Spleen (tissue), 11 donors: ENCODE measurements at regions not wholly inside any gene's neighbourhood (a gene's known extent, or its start where the extent isn't known, plus 50 kb on each side); places are given as distances from the start of the nearest gene placed in this dataset.

ENCODE experiments used
- DNase-seq: peaks from one replicate; pipeline ENCODE4 v3.0.0-alpha.2; 2020
- H3K27ac ChIP-seq, 8 donors: fragments of 200-600 bp; sonication (generic) in 7 of 8; 1 replicate in 4 of 8; 2 replicates in 4 of 8; pipeline versions ENCODE4 v1.5.0 to v1.8.0; 2016 to 2021; ENCODE audit warnings: inconsistent platforms in 4 of 8, mild to moderate bottlenecking in 4 of 8, moderate library complexity in 1 of 8
- H3K27me3 ChIP-seq, 7 donors: fragments of 200-600 bp; sonication (generic) in 6 of 7; replicated peaks in 1 of 7; 1 replicate in 4 of 7; 2 replicates in 3 of 7; pipeline versions ENCODE4 v1.5.0 to v1.8.0; 2016 to 2021; ENCODE audit warnings: inconsistent platforms in 3 of 7, mild to moderate bottlenecking in 1 of 7
- H3K36me3 ChIP-seq, 6 donors: fragments of 200-600 bp; sonication (generic) in 5 of 6; 1 replicate in 4 of 6; 2 replicates in 2 of 6; pipeline versions ENCODE4 v1.5.0 to v1.8.0; 2016 to 2021; ENCODE audit warnings: inconsistent platforms in 2 of 6
- H3K4me1 ChIP-seq, 6 donors: fragments of 200-600 bp; sonication (generic) in 5 of 6; 1 replicate in 3 of 6; 2 replicates in 3 of 6; pipeline versions ENCODE4 v1.5.0 to v1.8.0; 2016 to 2021; ENCODE audit warnings: inconsistent platforms in 3 of 6
- H3K4me3 ChIP-seq, 8 donors: fragments of 200-600 bp; sonication (generic) in 7 of 8; 1 replicate in 4 of 8; 2 replicates in 4 of 8; pipeline versions ENCODE4 v1.5.0 to v1.8.0; 2016 to 2021; ENCODE audit warnings: inconsistent platforms in 4 of 8, mild to moderate bottlenecking in 4 of 8, moderate library complexity in 2 of 8
- H3K9me3 ChIP-seq, 8 donors: fragments of 200-600 bp; sonication (generic) in 7 of 8; 1 replicate in 4 of 8; 2 replicates in 4 of 8; pipeline versions ENCODE4 v1.5.0 to v1.8.0; 2016 to 2021; ENCODE audit warnings: inconsistent platforms in 4 of 8
- POLR2A ChIP-seq, 3 donors: fragments of 450-650 bp; IDR thresholded peaks; one replicate each; pipeline ENCODE4 v1.5.1; 2017; ENCODE audit warnings: antibody characterized with exemption in 3 of 3, mild to moderate bottlenecking in 1 of 3
- POLR2AphosphoS5 ChIP-seq, 3 donors: sonication (generic); formaldehyde crosslinking; IDR thresholded peaks; one replicate each; pipeline ENCODE4 v1.5.1; 2017; ENCODE audit warnings: antibody characterized with exemption in 3 of 3
- WGBS, 5 donors: extraction: QIAGEN DNeasy Blood & Tissue Kit in 3 of 5; methylation state at CpG; one replicate each; pipeline versions ENCODE4 v1.1.5 to v1.1.7; 2013 to 2018; 5-methylcytosine and 5-hydroxymethylcytosine counted together
- intact Hi-C: fragments of 100-400 bp; cut with DNase I; formaldehyde crosslinking; loops from one replicate; pipeline ENCODE4 v1.15.0; 2023; ENCODE audit warnings: low total_unique reads
- TF ChIP-seq, protein P1 (sequence below), 11 experiments: fragments of 200-600 bp in 7 of 11; fragments of 450-650 bp in 4 of 11; sonication (generic) in 4 of 11; IDR thresholded peaks in 8 of 11; conservative IDR thresholded peaks in 3 of 11; 1 replicate in 7 of 11; 2 replicates in 4 of 11; pipeline versions ENCODE4 v1.4.0 to v1.8.0; 2016 to 2021; ENCODE audit warnings: antibody characterized with exemption in 11 of 11, inconsistent platforms in 4 of 11, mild to moderate bottlenecking in 1 of 11
- donor health status: healthy with polysubstance abuse.
- donor health status: DM: no; HTN: no; CAD: no; lungs with moderate emphysema.
- donor health status: DM: no; HTN: no; CAD: no.
- donor health status: Bipolar disorder and iron deficiency.
- donor health status: healthy.
- donor health status: DM: no; HTN: no; CAD: no.
- donor health status: DM: yes; HTN: yes; CAD: no.

DNA sequence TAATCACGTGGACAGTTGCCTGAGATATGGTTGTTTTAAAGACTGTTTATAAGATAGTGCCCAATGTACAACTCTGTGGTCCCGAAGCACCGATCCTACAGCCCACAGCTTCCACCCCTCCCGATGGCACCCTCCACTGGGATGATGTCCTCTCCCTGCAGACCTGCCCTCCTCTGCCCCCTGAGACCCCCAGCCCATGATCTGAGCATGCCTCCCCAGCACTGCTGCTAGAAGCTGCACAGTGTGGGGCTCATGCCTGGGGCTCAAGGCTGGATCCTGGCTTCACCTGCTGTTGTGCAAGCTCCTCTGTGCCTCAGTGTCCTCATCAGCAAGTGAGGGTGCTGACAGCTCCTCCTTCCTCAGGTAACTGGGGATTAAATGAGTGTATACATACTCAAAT, 254.7 kb upstream of the MKI67 start:
- TF ChIP-seq POLR2AphosphoS5 (IDR thresholded peaks at IDR 0.05), result no peak
- no peak for TF ChIP-seq POLR2A (IDR thresholded peaks at IDR 0.05)
- TF ChIP-seq, protein P1, sequence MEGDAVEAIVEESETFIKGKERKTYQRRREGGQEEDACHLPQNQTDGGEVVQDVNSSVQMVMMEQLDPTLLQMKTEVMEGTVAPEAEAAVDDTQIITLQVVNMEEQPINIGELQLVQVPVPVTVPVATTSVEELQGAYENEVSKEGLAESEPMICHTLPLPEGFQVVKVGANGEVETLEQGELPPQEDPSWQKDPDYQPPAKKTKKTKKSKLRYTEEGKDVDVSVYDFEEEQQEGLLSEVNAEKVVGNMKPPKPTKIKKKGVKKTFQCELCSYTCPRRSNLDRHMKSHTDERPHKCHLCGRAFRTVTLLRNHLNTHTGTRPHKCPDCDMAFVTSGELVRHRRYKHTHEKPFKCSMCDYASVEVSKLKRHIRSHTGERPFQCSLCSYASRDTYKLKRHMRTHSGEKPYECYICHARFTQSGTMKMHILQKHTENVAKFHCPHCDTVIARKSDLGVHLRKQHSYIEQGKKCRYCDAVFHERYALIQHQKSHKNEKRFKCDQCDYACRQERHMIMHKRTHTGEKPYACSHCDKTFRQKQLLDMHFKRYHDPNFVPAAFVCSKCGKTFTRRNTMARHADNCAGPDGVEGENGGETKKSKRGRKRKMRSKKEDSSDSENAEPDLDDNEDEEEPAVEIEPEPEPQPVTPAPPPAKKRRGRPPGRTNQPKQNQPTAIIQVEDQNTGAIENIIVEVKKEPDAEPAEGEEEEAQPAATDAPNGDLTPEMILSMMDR (IDR thresholded peaks at IDR 0.05 in 8 of 11, conservative IDR thresholded peaks at IDR 0.05 in 3 of 11), result no peak
- Histone ChIP-seq H3K9me3 (no peaks in the 10 kb centered on the region), H3K27me3 (peaks cover 0 to 8% (median 0%) of the 10 kb centered on the region in 7 donors), H3K27ac (no peak overlapping the region), H3K4me1 (no peaks in the 10 kb centered on the region), H3K36me3 (no peaks in the 10 kb centered on the region), H3K4me3 (no peak overlapping the region)
- WGBS, 5 donors, result 75 to 89% (median 81%) methylated on average over 4 of the region's 4 CpGs
- intact Hi-C loops, result no loop called here
- DNase-seq, result no peak

DNA sequence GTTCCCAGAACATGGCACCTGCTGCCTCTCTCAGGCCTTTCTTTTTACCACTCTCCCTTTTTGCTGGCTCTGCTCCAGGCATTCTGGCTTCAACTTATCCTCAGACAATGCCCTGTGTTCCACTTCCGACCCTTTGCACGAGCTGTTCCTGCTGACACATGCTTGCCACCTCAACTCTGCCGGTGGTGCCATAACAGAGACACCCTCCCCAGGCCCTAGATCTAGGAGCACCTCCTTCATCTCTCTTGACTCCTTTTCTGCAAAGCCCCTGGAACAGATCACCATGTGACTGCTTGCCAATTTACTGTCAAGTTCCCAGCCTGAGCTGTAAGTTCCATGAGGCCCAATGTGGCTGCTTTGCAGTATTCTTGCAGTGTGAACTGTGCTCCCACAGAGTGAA, 256.0 kb upstream of the MKI67 start:
- TF ChIP-seq, protein P1 (IDR thresholded peaks at IDR 0.05 in 8 of 11, conservative IDR thresholded peaks at IDR 0.05 in 3 of 11), result no peak
- TF ChIP-seq POLR2A (IDR thresholded peaks at IDR 0.05) (no peak), POLR2AphosphoS5 (IDR thresholded peaks at IDR 0.05) (no peak)
- no peak for DNase-seq
- H3K9me3 ChIP-seq, result no peaks in the 10 kb centered on the region
- H3K4me1 ChIP-seq, result no peaks in the 10 kb centered on the region
- no peaks in the 10 kb centered on the region for H3K36me3 ChIP-seq
- no peak overlapping the region for H3K27ac ChIP-seq
- 54 to 86% (median 69%) methylated on average over 3 of the region's 3 CpGs for WGBS, 5 donors
- no peak overlapping the region for H3K4me3 ChIP-seq
- H3K27me3 ChIP-seq, result peaks cover 0 to 8% (median 0%) of the 10 kb centered on the region in 7 donors
- intact Hi-C loops, result no loop called here

DNA sequence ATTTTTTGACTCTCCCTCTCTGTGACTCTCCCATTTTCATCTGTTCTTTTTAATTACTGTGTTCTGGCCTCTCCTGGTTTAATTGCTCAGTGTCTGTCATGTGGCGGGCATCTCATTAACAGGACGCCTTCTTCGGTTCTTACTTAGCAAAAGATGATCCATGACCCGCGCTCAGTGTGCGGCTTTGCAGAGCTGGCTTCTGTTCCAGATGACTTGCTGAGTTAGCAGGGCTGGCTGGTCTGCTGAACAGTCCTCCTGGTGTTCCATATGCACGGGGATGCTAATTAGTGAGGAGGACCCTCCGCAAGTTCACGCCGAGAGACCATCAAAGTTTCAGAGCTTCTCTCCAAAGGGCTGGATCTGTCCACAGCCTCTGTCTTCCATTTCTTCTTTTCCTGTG, 258.6 kb upstream of the MKI67 start:
- H3K4me3 ChIP-seq, result no peak overlapping the region
- no peak overlapping the region for H3K27ac ChIP-seq
- WGBS, 5 donors, result 90 to 94% (median 93%) methylated on average over 10 of the region's 10 CpGs
- no peak for DNase-seq
- H3K9me3 ChIP-seq, result no peaks in the 10 kb centered on the region
- H3K36me3 ChIP-seq, result no peaks in the 10 kb centered on the region
- intact Hi-C loops, result no loop called here
- H3K4me1 ChIP-seq, result no peaks in the 10 kb centered on the region
- peaks cover 0 to 9% (median 0%) of the 10 kb centered on the region in 7 donors for H3K27me3 ChIP-seq
- no peak for TF ChIP-seq POLR2AphosphoS5 (IDR thresholded peaks at IDR 0.05)
- TF ChIP-seq, protein P1 (IDR thresholded peaks at IDR 0.05 in 8 of 11, conservative IDR thresholded peaks at IDR 0.05 in 3 of 11), result no peak
- TF ChIP-seq POLR2A (IDR thresholded peaks at IDR 0.05), result no peak

DNA sequence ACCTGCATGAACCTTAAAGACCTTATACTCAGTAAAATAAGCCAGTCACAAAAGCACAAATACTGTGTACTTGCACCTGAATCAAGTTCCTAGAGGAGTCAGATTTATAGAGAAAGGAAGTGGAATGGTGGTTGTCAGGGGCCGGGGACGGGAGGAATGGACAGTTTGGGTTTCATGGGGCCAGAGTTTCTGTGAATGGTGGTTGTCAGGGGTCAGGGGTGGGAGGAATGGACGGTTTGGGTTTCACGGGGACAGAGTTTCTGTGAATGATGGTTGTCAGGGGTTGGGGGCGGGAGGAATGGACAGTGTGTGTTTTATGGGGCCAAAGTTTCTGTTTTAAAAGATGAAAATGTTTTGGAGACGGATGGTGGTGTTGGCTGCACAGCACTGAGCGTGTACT, 260.0 kb upstream of the MKI67 start:
- Histone ChIP-seq H3K27me3 (peaks cover 0 to 5% (median 0%) of the 10 kb centered on the region in 7 donors), H3K27ac (no peak overlapping the region), H3K4me1 (no peaks in the 10 kb centered on the region), H3K4me3 (no peak overlapping the region), H3K36me3 (no peaks in the 10 kb centered on the region), H3K9me3 (no peaks in the 10 kb centered on the region)
- intact Hi-C loops, result no loop called here
- 62 to 81% (median 74%) methylated on average over 7 of the region's 7 CpGs for WGBS, 5 donors
- TF ChIP-seq POLR2A (IDR thresholded peaks at IDR 0.05), result no peak
- TF ChIP-seq, protein P1 (IDR thresholded peaks at IDR 0.05 in 8 of 11, conservative IDR thresholded peaks at IDR 0.05 in 3 of 11), result no peak
- TF ChIP-seq POLR2AphosphoS5 (IDR thresholded peaks at IDR 0.05), result no peak
- no peak for DNase-seq
